A673 (cell line): ENCODE measurements at regions not wholly inside any gene's neighbourhood (a gene's known extent, or its start where the extent isn't known, plus 50 kb on each side); places are given as distances from the start of the nearest gene placed in this dataset.

Experiments
- EZH2 ChIP-seq: fragments of 200-600 bp; sonication (generic); IDR thresholded peaks from 2 replicates; pipeline ENCODE4 v1.6.1; 2017; ENCODE audit warnings: borderline replicate concordance, low read depth, mild to moderate bottlenecking, mixed read lengths, antibody characterized with exemption, low read length; ENCODE audit not compliant: poor library complexity, severe bottlenecking
- TF ChIP-seq, protein P1 (sequence below): fragments of 300-800, 200-600 bp; sonication (generic); conservative IDR thresholded peaks from 2 replicates; pipeline ENCODE4 v1.5.1; 2017; ENCODE audit warnings: low read depth, mild to moderate bottlenecking, antibody characterized with exemption, low read length, moderate library complexity, mixed read lengths

GRCh38 chr18:24764766-24765165, 304.3 kb downstream of the HRH4 start:
- TF ChIP-seq, protein P1, sequence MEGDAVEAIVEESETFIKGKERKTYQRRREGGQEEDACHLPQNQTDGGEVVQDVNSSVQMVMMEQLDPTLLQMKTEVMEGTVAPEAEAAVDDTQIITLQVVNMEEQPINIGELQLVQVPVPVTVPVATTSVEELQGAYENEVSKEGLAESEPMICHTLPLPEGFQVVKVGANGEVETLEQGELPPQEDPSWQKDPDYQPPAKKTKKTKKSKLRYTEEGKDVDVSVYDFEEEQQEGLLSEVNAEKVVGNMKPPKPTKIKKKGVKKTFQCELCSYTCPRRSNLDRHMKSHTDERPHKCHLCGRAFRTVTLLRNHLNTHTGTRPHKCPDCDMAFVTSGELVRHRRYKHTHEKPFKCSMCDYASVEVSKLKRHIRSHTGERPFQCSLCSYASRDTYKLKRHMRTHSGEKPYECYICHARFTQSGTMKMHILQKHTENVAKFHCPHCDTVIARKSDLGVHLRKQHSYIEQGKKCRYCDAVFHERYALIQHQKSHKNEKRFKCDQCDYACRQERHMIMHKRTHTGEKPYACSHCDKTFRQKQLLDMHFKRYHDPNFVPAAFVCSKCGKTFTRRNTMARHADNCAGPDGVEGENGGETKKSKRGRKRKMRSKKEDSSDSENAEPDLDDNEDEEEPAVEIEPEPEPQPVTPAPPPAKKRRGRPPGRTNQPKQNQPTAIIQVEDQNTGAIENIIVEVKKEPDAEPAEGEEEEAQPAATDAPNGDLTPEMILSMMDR: no peak
- no peak for TF ChIP-seq EZH2
